MM.1S (cell line): ENCODE measurements at regions not wholly inside any gene's neighbourhood (a gene's known extent, or its start where the extent isn't known, plus 50 kb on each side); places are given as distances from the start of the nearest gene placed in this dataset.

Experiments used
- DNase-seq: peaks from one replicate; pipeline ENCODE4 v3.0.0-alpha.2; 2015
- H2AFZ ChIP-seq: fragments of 300-600 bp; sonication (generic); 2 replicates; pipeline ENCODE4 v1.6.0; 2016; ENCODE audit warnings: antibody characterized with exemption, low read length
- H3F3A ChIP-seq: fragments of 300-600 bp; sonication (generic); 2 replicates; pipeline ENCODE4 v1.6.1; 2016; ENCODE audit warnings: mild to moderate bottlenecking, antibody characterized with exemption, low read length, moderate library complexity, mixed read lengths; ENCODE audit not compliant: insufficient read depth
- H3K27ac ChIP-seq: fragments of 300-600 bp; sonication (generic); 2 replicates; pipeline ENCODE4 v1.5.1; 2016; ENCODE audit warnings: mild to moderate bottlenecking, low read length
- H3K27me3 ChIP-seq: fragments of 300-600 bp; sonication (generic); replicated peaks from 2 replicates; pipeline ENCODE4 v1.6.0; 2016; ENCODE audit warnings: low read length; ENCODE audit not compliant: insufficient read depth
- H3K36me3 ChIP-seq: fragments of 300-600 bp; sonication (generic); replicated peaks from 2 replicates; pipeline ENCODE4 v1.6.1; 2016; ENCODE audit warnings: mild to moderate bottlenecking, low read length, mixed read lengths; ENCODE audit not compliant: insufficient read depth
- H3K4me1 ChIP-seq: fragments of 300-600 bp; sonication (generic); 2 replicates; pipeline ENCODE4 v1.6.1; 2016; ENCODE audit warnings: low read length, mixed read lengths
- H3K4me2 ChIP-seq: fragments of 300-600 bp; sonication (generic); 2 replicates; pipeline ENCODE4 v1.6.0; 2016; ENCODE audit warnings: low read depth, low read length
- H3K4me3 ChIP-seq: fragments of 300-600 bp; sonication (generic); 2 replicates; pipeline ENCODE4 v1.5.1; 2016; ENCODE audit warnings: low read length, mixed read lengths
- H3K79me2 ChIP-seq: fragments of 300-600 bp; sonication (generic); 2 replicates; pipeline ENCODE4 v1.6.1; 2016; ENCODE audit warnings: mixed run types, low read length, mixed read lengths
- H3K9ac ChIP-seq: fragments of 300-600 bp; sonication (generic); 2 replicates; pipeline ENCODE4 v1.6.1; 2016; ENCODE audit warnings: low read length, mixed read lengths
- H3K9me2 ChIP-seq: fragments of 300-600 bp; sonication (generic); replicated peaks from 2 replicates; pipeline ENCODE4 v1.6.1; 2016; ENCODE audit warnings: mild to moderate bottlenecking, low read length, mixed read lengths; ENCODE audit not compliant: insufficient read depth
- H3K9me3 ChIP-seq: fragments of 300-600 bp; sonication (generic); replicated peaks from 2 replicates; pipeline ENCODE4 v1.6.1; 2016; ENCODE audit warnings: mild to moderate bottlenecking, low read length, mixed read lengths; ENCODE audit not compliant: insufficient read depth
- H4K20me1 ChIP-seq: fragments of 300-600 bp; sonication (generic); 2 replicates; pipeline ENCODE4 v1.6.1; 2016; ENCODE audit warnings: mild to moderate bottlenecking, low read length, moderate library complexity, mixed read lengths; ENCODE audit not compliant: insufficient read depth
- CTCF ChIP-seq: fragments of 300-600 bp; sonication (generic); IDR thresholded peaks from 2 replicates; pipeline ENCODE4 v1.5.1; 2016; ENCODE audit warnings: antibody characterized with exemption, low read length, mixed read lengths
- EZH2 ChIP-seq: fragments of 300-600 bp; sonication (generic); optimal IDR thresholded peaks from 2 replicates; pipeline ENCODE3; 2017; ENCODE audit warnings: low read depth, mild to moderate bottlenecking, antibody characterized with exemption, low read length, mixed read lengths
- EZH2phosphoT487 ChIP-seq: fragments of 300-600 bp; sonication (generic); IDR thresholded peaks from 2 replicates; pipeline ENCODE4 v1.6.1; 2018; ENCODE audit warnings: antibody characterized with exemption, low read length

DNA sequence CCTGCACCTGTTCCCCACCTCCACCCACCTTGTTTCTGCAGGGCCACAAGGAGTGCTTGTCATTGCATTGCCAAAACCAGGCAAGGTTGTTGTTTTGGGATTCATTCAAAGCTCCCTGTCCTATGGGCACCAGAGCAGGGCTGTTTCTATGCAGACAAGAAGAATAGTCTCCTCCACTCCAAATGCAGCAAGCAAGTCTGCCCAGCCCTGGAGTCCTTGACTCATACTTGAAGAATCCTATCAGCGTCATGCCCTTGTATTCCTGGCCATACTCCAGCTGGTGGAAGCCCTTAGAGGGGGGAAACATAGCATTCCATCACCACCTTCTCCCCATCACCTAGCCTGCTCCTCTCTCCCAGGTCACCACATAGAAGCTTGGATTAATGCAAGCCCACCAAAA lies 145.3 kb upstream of the ECI2 start:
- Histone ChIP-seq H3F3A (no peaks in the 10 kb centered on the region), H3K4me2 (no peak overlapping the region), H4K20me1 (no peaks in the 10 kb centered on the region), H3K27ac (no peak overlapping the region), H3K27me3 (no peaks in the 10 kb centered on the region), H3K9ac (no peak overlapping the region), H2AFZ (no peak overlapping the region), H3K9me2 (no peaks in the 10 kb centered on the region), H3K36me3 (no peaks in the 10 kb centered on the region), H3K4me1 (no peaks in the 10 kb centered on the region), H3K4me3 (no peak overlapping the region), H3K79me2 (no peaks in the 10 kb centered on the region), H3K9me3 (no peaks in the 10 kb centered on the region)
- TF ChIP-seq CTCF (no peak), EZH2phosphoT487 (no peak), EZH2 (no peak)
- DNase-seq, result no peak

- H3K4me1 ChIP-seq, result no peaks in the 10 kb centered on the region
- no peaks in the 10 kb centered on the region for H3K79me2 ChIP-seq
- H3K36me3 ChIP-seq, result no peaks in the 10 kb centered on the region
- H3K9me2 ChIP-seq, result no peaks in the 10 kb centered on the region
- no peak overlapping the region for H3K9ac ChIP-seq
- DNase-seq, result no peak
- H3K9me3 ChIP-seq, result no peaks in the 10 kb centered on the region
- H3K27me3 ChIP-seq, result no peaks in the 10 kb centered on the region
- TF ChIP-seq EZH2phosphoT487 (no peak), EZH2 (no peak), CTCF (no peak)
- H3K4me3 ChIP-seq, result no peak overlapping the region
- no peak overlapping the region for H3K27ac ChIP-seq
- H4K20me1 ChIP-seq, result no peaks in the 10 kb centered on the region
- H3F3A ChIP-seq, result no peaks in the 10 kb centered on the region
- H2AFZ ChIP-seq, result no peak overlapping the region
- no peak overlapping the region for H3K4me2 ChIP-seq
Observed at GRCh38 chr6:4280031-4280430, 144.7 kb upstream of the ECI2 start.

- no peaks in the 10 kb centered on the region for H3K27me3 ChIP-seq
- no peak overlapping the region for H3K9ac ChIP-seq
- H2AFZ ChIP-seq, result no peak overlapping the region
- no peak for TF ChIP-seq EZH2
- no peak overlapping the region for H3K4me3 ChIP-seq
- H3K36me3 ChIP-seq, result no peaks in the 10 kb centered on the region
- H3K4me2 ChIP-seq, result no peak overlapping the region
- H4K20me1 ChIP-seq, result no peaks in the 10 kb centered on the region
- no peaks in the 10 kb centered on the region for H3K4me1 ChIP-seq
- no peaks in the 10 kb centered on the region for H3K79me2 ChIP-seq
- no peaks in the 10 kb centered on the region for H3K9me2 ChIP-seq
- no peaks in the 10 kb centered on the region for H3F3A ChIP-seq
- H3K9me3 ChIP-seq, result no peaks in the 10 kb centered on the region
- DNase-seq, result no peak
- no peak overlapping the region for H3K27ac ChIP-seq
Observed at GRCh38 chr6:4274382-4275082, 139.2 kb upstream of the ECI2 start.

DNA sequence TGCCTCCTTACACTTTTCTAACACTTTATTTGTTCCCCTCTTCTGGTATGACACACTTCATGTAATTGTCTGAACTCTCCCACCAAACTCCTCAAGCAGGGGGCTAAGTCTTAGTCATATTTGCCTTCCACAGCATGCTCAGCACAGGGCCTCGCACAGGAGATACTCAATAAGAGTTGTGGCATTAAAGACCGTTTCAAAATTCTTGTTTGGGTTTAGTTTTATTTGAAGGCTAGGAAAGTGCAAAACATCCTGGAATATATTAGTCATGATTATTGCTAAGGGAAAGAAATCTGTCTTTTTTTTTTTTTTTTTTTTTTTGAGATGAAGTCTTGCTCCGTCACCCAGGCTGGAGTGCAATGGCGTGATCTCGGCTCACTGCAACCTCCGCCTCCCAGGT lies 137.6 kb upstream of the ECI2 start:
- no peaks in the 10 kb centered on the region for H3K36me3 ChIP-seq
- H3F3A ChIP-seq, result no peaks in the 10 kb centered on the region
- no peak overlapping the region for H3K4me3 ChIP-seq
- no peaks in the 10 kb centered on the region for H3K9me3 ChIP-seq
- TF ChIP-seq EZH2 (no peak), CTCF (no peak)
- DNase-seq, result no peak
- no peaks in the 10 kb centered on the region for H3K79me2 ChIP-seq
- H3K4me1 ChIP-seq, result no peaks in the 10 kb centered on the region
- no peaks in the 10 kb centered on the region for H3K9me2 ChIP-seq
- no peak overlapping the region for H3K9ac ChIP-seq
- H2AFZ ChIP-seq, result no peak overlapping the region
- H3K27ac ChIP-seq, result no peak overlapping the region
- H3K27me3 ChIP-seq, result no peaks in the 10 kb centered on the region
- H3K4me2 ChIP-seq, result no peak overlapping the region
- no peaks in the 10 kb centered on the region for H4K20me1 ChIP-seq
